ENCODE measurements at regions not wholly inside any gene's neighbourhood (a gene's known extent, or its start where the extent isn't known, plus 50 kb on each side); places are given as distances from the start of the nearest gene placed in this dataset.

- H3K36me3 ChIP-seq (ENCODE audit: control insufficient read depth in 2 of 4, insufficient read depth in 4 of 4, low read length in 3 of 4): no peaks in the 10 kb centered on the region
- H2BK120ac ChIP-seq (replicated peaks; ENCODE audit: low read depth, low read length): no peak overlapping the region
- H3K27me3 ChIP-seq (replicated peaks in 1 of 4; ENCODE audit: control insufficient read depth in 3 of 4, extremely low read depth in 1 of 4, insufficient read depth in 3 of 4, low read length in 3 of 4): no peaks in the 10 kb centered on the region
- H3K9me3 ChIP-seq (ENCODE audit: insufficient read depth in 2 of 2, low read depth in 1 of 2, low read length in 1 of 2): no peaks in the 10 kb centered on the region
- H3K27ac ChIP-seq (ENCODE audit: low read depth, low read length): no peak overlapping the region
- no peak overlapping the region for H2AK5ac ChIP-seq (ENCODE audit: low read depth, low read length)
- no peak overlapping the region for H3K9ac ChIP-seq (replicated peaks in 1 of 4; ENCODE audit: extremely low read depth in 1 of 4, low read depth in 3 of 4, low read length in 3 of 4)
- DNase-seq (ENCODE audit: low read depth in 1 of 2, low spot score in 2 of 2): no peak
- 82% methylated on average over 2 of the region's 3 CpGs; no CpG with 5 or more reads in 1 of the 2 experiments for WGBS, 2 experiments (ENCODE audit: extremely low coverage in 1 of 2, insufficient coverage in 1 of 2, insufficient read length in 1 of 2, insufficient replicate concordance in 2 of 2, low coverage in 1 of 2, low lambda C conversion rate in 2 of 2, missing lambda C conversion rate in 1 of 2)
- H3K4ac ChIP-seq (replicated peaks; ENCODE audit: insufficient read length, low read depth, low read length): no peak overlapping the region
- ChIA-PET CTCF (ENCODE audit: partially characterized antibody) (no interaction called here), POLR2A (ENCODE audit: partially characterized antibody) (no interaction called here)
- no peaks in the 10 kb centered on the region for H3K79me1 ChIP-seq (ENCODE audit: low read depth, low read length)
- H2BK20ac ChIP-seq (ENCODE audit: low read length): no peak overlapping the region
- H2AFZ ChIP-seq (ENCODE audit: low read length): no peak overlapping the region
- no peak for FAIRE-seq
- no peaks in the 10 kb centered on the region for H3K79me2 ChIP-seq (ENCODE audit: control insufficient read depth in 1 of 2, insufficient read depth in 2 of 2, low read length in 2 of 2)
- H2BK15ac ChIP-seq (ENCODE audit: low read length): no peak overlapping the region
- no peak for TF ChIP-seq SP1 (IDR thresholded peaks at IDR 0.05; ENCODE audit: low read depth, low read length)
- TF ChIP-seq ATF3 (IDR thresholded peaks at IDR 0.05; ENCODE audit: insufficient read depth, low read depth, low read length): no peak
- no peak for TF ChIP-seq SIX5 (IDR thresholded peaks at IDR 0.05; ENCODE audit: low read depth, low read length)
- no peak for TF ChIP-seq HDAC2 (IDR thresholded peaks at IDR 0.05; ENCODE audit: borderline replicate concordance in 1 of 2, low read depth in 2 of 2, low read length in 2 of 2)
- TF ChIP-seq SP2 (IDR thresholded peaks at IDR 0.05; ENCODE audit: low read length): no peak
- TF ChIP-seq CBX5 (IDR thresholded peaks at IDR 0.05; ENCODE audit: low read depth, low read length): no peak
- no peak for TF ChIP-seq RNF2 (IDR thresholded peaks at IDR 0.05; ENCODE audit: borderline replicate concordance, low read depth, low read length, missing control alignments, poor library complexity, severe bottlenecking)
- no peak for TF ChIP-seq EP300 (IDR thresholded peaks at IDR 0.05; ENCODE audit: borderline replicate concordance in 1 of 2, low read depth in 2 of 2, low read length in 2 of 2)
- no peak for TF ChIP-seq GTF2F1 (IDR thresholded peaks at IDR 0.05; ENCODE audit: borderline replicate concordance, low read depth, low read length)
- TF ChIP-seq RAD21 (IDR thresholded peaks at IDR 0.05 in 1 of 2, conservative IDR thresholded peaks at IDR 0.05 in 1 of 2; ENCODE audit: low read depth in 2 of 2, low read length in 2 of 2): no peak
- no peak for TF ChIP-seq CEBPB (IDR thresholded peaks at IDR 0.05; ENCODE audit: low read depth, low read length)
- H4K91ac ChIP-seq (replicated peaks; ENCODE audit: insufficient read length, low read length): no peak overlapping the region
- H4K8ac ChIP-seq (ENCODE audit: extremely low read depth, insufficient read depth, low read length): no peak overlapping the region
- no peak overlapping the region for H2BK12ac ChIP-seq (ENCODE audit: low read depth, low read length)
- no peak overlapping the region for H3K56ac ChIP-seq (replicated peaks; ENCODE audit: insufficient read length, low read depth, low read length)
- H2BK5ac ChIP-seq (ENCODE audit: low read depth, low read length): no peak overlapping the region
- H3K4me1 ChIP-seq (replicated peaks in 1 of 4; ENCODE audit: control insufficient read depth in 3 of 4, insufficient read depth in 4 of 4, low read length in 3 of 4): no peaks in the 10 kb centered on the region
- H3K4me2 ChIP-seq (ENCODE audit: insufficient read depth in 1 of 2, low read depth in 2 of 2, low read length in 2 of 2): no peak overlapping the region
- no peak overlapping the region for H3K14ac ChIP-seq (ENCODE audit: insufficient read length)
- H3K18ac ChIP-seq (ENCODE audit: extremely low read depth, low read length): no peak overlapping the region
- H3K4me3 ChIP-seq (ENCODE audit: extremely low read depth in 1 of 4, insufficient read depth in 2 of 4, low read depth in 3 of 4, low read length in 4 of 4): no peak overlapping the region
- no peak overlapping the region for H4K5ac ChIP-seq (ENCODE audit: insufficient read length, low read depth, low read length)
- no peaks in the 10 kb centered on the region for H3K23me2 ChIP-seq (ENCODE audit: low read depth, low read length)
- no peak overlapping the region for H3K23ac ChIP-seq (ENCODE audit: insufficient read length)
- no peaks in the 10 kb centered on the region for H4K20me1 ChIP-seq (replicated peaks in 1 of 2; ENCODE audit: control insufficient read depth in 1 of 2, insufficient read depth in 2 of 2, low read length in 2 of 2)
These were observed 109.2 kb upstream of the VRK2 start for GRCh38 chr2:57937456-57937855.

Measured in H1 (cell line).